DND-41 (cell line): ENCODE measurements at regions not wholly inside any gene's neighbourhood (a gene's known extent, or its start where the extent isn't known, plus 50 kb on each side); places are given as distances from the start of the nearest gene placed in this dataset.

Source experiments
- ATAC-seq: fragments of 200-7000 bp; cut with Tn5 transposase; 3 replicates; pipeline ENCODE4 v1.9.1; 2021; ENCODE audit warnings: low read depth; ENCODE audit not compliant: insufficient read depth
- DNase-seq: peaks from one replicate; pipeline ENCODE4 v3.0.0-alpha.2; 2020
- H2AFZ ChIP-seq: 2 replicates; pipeline ENCODE4 v1.6.0; 2012; ENCODE audit warnings: low read depth, low read length
- H3K27ac ChIP-seq: 2 replicates; pipeline ENCODE4 v1.5.1; 2012; ENCODE audit warnings: low read length, inconsistent platforms
- H3K27me3 ChIP-seq: fragments of 200-600 bp; sonication (generic); 2 replicates; pipeline ENCODE4 v1.6.0; 2012; ENCODE audit warnings: low read length, mild to moderate bottlenecking, inconsistent platforms; ENCODE audit not compliant: insufficient read depth, poor library complexity
- H3K36me3 ChIP-seq: 2 replicates; pipeline ENCODE4 v1.5.1; 2012; ENCODE audit warnings: low read length, inconsistent platforms; ENCODE audit not compliant: insufficient read depth
- H3K4me1 ChIP-seq: 2 replicates; pipeline ENCODE4 v1.5.1; 2012; ENCODE audit warnings: mild to moderate bottlenecking, low read length; ENCODE audit not compliant: insufficient read depth
- H3K4me2 ChIP-seq: 2 replicates; pipeline ENCODE4 v1.6.0; 2012; ENCODE audit warnings: mild to moderate bottlenecking, moderate library complexity, low read length, inconsistent platforms; ENCODE audit not compliant: insufficient read depth
- H3K4me3 ChIP-seq, 2 experiments: fragments of 200-600 bp in 1 of 2; shearing (Covaris generic) in 1 of 2; 2 replicates each; pipeline ENCODE4 v1.5.1; 2012 to 2016; ENCODE audit warnings: inconsistent platforms in 2 of 2, low read length in 2 of 2, mild to moderate bottlenecking in 2 of 2, low read depth in 1 of 2, moderate library complexity in 1 of 2
- H3K79me2 ChIP-seq: 2 replicates; pipeline ENCODE4 v1.6.0; 2012; ENCODE audit warnings: low read length, inconsistent platforms; ENCODE audit not compliant: insufficient read depth
- H3K9ac ChIP-seq: 2 replicates; pipeline ENCODE4 v1.6.0; 2012; ENCODE audit warnings: low read depth, mild to moderate bottlenecking, inconsistent platforms, low read length, moderate library complexity
- H3K9me3 ChIP-seq: 2 replicates; pipeline ENCODE4 v1.5.1; 2012; ENCODE audit warnings: low read length, moderate library complexity, mild to moderate bottlenecking, inconsistent platforms; ENCODE audit not compliant: insufficient read depth, severe bottlenecking
- H4K20me1 ChIP-seq: 2 replicates; pipeline ENCODE4 v1.6.0; 2012; ENCODE audit warnings: low read length; ENCODE audit not compliant: insufficient read depth
- EZH2 ChIP-seq: IDR thresholded peaks from 3 replicates; pipeline ENCODE4 v1.6.1; 2012; ENCODE audit warnings: borderline replicate concordance, low read depth, mild to moderate bottlenecking, moderate library complexity, low read length, inconsistent platforms; ENCODE audit not compliant: severe bottlenecking
- TF ChIP-seq, protein P1 (sequence below): IDR thresholded peaks from 2 replicates; pipeline ENCODE4 v1.5.1; 2012; ENCODE audit warnings: borderline replicate concordance, low read length, moderate library complexity, mild to moderate bottlenecking; ENCODE audit not compliant: poor library complexity, severe bottlenecking; ENCODE audit errors: extremely low read depth

- H3K79me2 ChIP-seq = no peaks in the 10 kb centered on the region
- no peak overlapping the region for H3K4me3 ChIP-seq
- ATAC-seq = no peak
- no peaks in the 10 kb centered on the region for H3K36me3 ChIP-seq
- no peak overlapping the region for H3K4me2 ChIP-seq
- no peaks in the 10 kb centered on the region for H3K4me1 ChIP-seq
- H3K9me3 ChIP-seq = no peaks in the 10 kb centered on the region
- H3K27ac ChIP-seq = no peak overlapping the region
- no peak overlapping the region for H3K9ac ChIP-seq
- no peaks in the 10 kb centered on the region for H4K20me1 ChIP-seq
- H2AFZ ChIP-seq = no peak overlapping the region
- no peaks in the 10 kb centered on the region for H3K27me3 ChIP-seq
- DNase-seq = no peak
- TF ChIP-seq EZH2 = no peak
- TF ChIP-seq, protein P1, sequence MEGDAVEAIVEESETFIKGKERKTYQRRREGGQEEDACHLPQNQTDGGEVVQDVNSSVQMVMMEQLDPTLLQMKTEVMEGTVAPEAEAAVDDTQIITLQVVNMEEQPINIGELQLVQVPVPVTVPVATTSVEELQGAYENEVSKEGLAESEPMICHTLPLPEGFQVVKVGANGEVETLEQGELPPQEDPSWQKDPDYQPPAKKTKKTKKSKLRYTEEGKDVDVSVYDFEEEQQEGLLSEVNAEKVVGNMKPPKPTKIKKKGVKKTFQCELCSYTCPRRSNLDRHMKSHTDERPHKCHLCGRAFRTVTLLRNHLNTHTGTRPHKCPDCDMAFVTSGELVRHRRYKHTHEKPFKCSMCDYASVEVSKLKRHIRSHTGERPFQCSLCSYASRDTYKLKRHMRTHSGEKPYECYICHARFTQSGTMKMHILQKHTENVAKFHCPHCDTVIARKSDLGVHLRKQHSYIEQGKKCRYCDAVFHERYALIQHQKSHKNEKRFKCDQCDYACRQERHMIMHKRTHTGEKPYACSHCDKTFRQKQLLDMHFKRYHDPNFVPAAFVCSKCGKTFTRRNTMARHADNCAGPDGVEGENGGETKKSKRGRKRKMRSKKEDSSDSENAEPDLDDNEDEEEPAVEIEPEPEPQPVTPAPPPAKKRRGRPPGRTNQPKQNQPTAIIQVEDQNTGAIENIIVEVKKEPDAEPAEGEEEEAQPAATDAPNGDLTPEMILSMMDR = no peak
These were observed 430.2 kb upstream of the TMPO start for GRCh38 chr12:98085046-98085755.

DNA sequence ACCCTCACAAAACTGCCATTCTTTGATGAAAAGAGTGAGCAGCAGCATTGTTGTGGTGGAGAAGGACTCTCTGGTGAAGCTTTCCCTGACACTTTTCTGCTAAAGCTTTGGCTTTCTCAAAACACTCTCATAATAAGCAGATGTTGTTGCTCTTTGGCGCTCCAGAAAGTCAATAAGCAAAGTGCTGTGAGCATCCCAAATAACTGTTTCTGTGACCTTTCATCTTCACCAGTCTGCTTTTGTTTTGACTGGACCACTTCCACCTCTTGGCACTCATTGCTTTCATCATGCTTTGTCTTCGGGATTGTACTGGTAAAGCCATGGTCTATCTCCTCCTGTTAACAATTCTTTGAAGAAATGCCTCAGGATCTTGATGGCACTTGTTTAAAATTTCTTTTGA is 424.7 kb upstream of the TMPO start:
- no peak for ATAC-seq

GRCh38 chr12:98096436-98096835 is 419.0 kb upstream of the TMPO start:
- peaks cover 4% of the 10 kb centered on the region for H3K9me3 ChIP-seq
- H3K4me1 ChIP-seq = no peaks in the 10 kb centered on the region
- H4K20me1 ChIP-seq = no peaks in the 10 kb centered on the region
- no peaks in the 10 kb centered on the region for H3K36me3 ChIP-seq
- no peak overlapping the region for H3K4me3 ChIP-seq
- no peak for DNase-seq
- H3K4me2 ChIP-seq = no peak overlapping the region
- H3K9ac ChIP-seq = no peak overlapping the region
- H3K27me3 ChIP-seq = no peaks in the 10 kb centered on the region
- no peak overlapping the region for H2AFZ ChIP-seq
- TF ChIP-seq, protein P1 = no peak
- no peak for TF ChIP-seq EZH2
- no peak for ATAC-seq
- H3K79me2 ChIP-seq = no peaks in the 10 kb centered on the region
- no peak overlapping the region for H3K27ac ChIP-seq

More for the DNA sequence above, 424.7 kb upstream of the TMPO start:
- Histone ChIP-seq H3K27me3 (no peaks in the 10 kb centered on the region), H3K4me3 (no peak overlapping the region), H3K36me3 (no peaks in the 10 kb centered on the region), H3K79me2 (no peaks in the 10 kb centered on the region), H3K4me1 (no peaks in the 10 kb centered on the region), H3K9me3 (peaks cover 4% of the 10 kb centered on the region), H2AFZ (no peak overlapping the region), H3K9ac (no peak overlapping the region), H3K27ac (no peak overlapping the region), H4K20me1 (no peaks in the 10 kb centered on the region), H3K4me2 (no peak overlapping the region)
- no peak for DNase-seq
- TF ChIP-seq EZH2 = no peak
- TF ChIP-seq, protein P1 = no peak
